HepG2 (cell line): ENCODE measurements at regions not wholly inside any gene's neighbourhood (a gene's known extent, or its start where the extent isn't known, plus 50 kb on each side); places are given as distances from the start of the nearest gene placed in this dataset.

ENCODE experiments used
- ATF5 ChIP-seq: sonication (generic); formaldehyde crosslinking; IDR thresholded peaks from 2 replicates; pipeline ENCODE4 v1.4.0; 2020; ENCODE audit warnings: mild to moderate bottlenecking, low read depth, missing genetic modification reagents
- HDAC2 ChIP-seq: sonication (generic); formaldehyde crosslinking; IDR thresholded peaks from 2 replicates; pipeline ENCODE4 v1.4.0; 2020; ENCODE audit warnings: missing genetic modification reagents
- ISL2 ChIP-seq: sonication (generic); formaldehyde crosslinking; IDR thresholded peaks from 2 replicates; pipeline ENCODE4 v1.5.0; 2020; ENCODE audit warnings: missing genetic modification reagents
- NR2C2 ChIP-seq: sonication (generic); formaldehyde crosslinking; IDR thresholded peaks from 2 replicates; pipeline ENCODE4 v1.4.0; 2020; ENCODE audit warnings: missing genetic modification reagents, mild to moderate bottlenecking, moderate library complexity, borderline replicate concordance
- NR2F1 ChIP-seq, 2 experiments: fragments of 450-650 bp in 1 of 2; formaldehyde crosslinking in 1 of 2; IDR thresholded peaks; 2 replicates each; pipeline versions ENCODE4 v1.5.0 to v1.6.1; 2016 to 2020; ENCODE audit warnings: mild to moderate bottlenecking in 1 of 2, missing compliant biosample characterization in 1 of 2, missing genetic modification reagents in 1 of 2, moderate library complexity in 1 of 2
- PPARG ChIP-seq: conservative IDR thresholded peaks from 2 replicates; pipeline ENCODE4 v1.6.1; 2016; ENCODE audit warnings: missing biosample characterization, missing genetic modification reagents
- RXRA ChIP-seq: sonication (generic); formaldehyde crosslinking; IDR thresholded peaks from 2 replicates; pipeline ENCODE4 v1.5.1; 2020; ENCODE audit warnings: missing genetic modification reagents
- ZMYM3 ChIP-seq: sonication (generic); formaldehyde crosslinking; IDR thresholded peaks from 2 replicates; pipeline ENCODE4 v1.5.1; 2020; ENCODE audit warnings: mild to moderate bottlenecking, missing genetic modification reagents
- ZMYM4 ChIP-seq: sonication (generic); formaldehyde crosslinking; IDR thresholded peaks from 2 replicates; pipeline ENCODE4 v1.8.1; 2023; ENCODE audit warnings: mild to moderate bottlenecking, missing genetic modification reagents
- ZNF292 ChIP-seq: sonication (generic); formaldehyde crosslinking; IDR thresholded peaks from 2 replicates; pipeline ENCODE4 v1.8.1; 2022; ENCODE audit warnings: mild to moderate bottlenecking, low read depth, missing genetic modification reagents, borderline replicate concordance
- ZNF644 ChIP-seq: IDR thresholded peaks from 2 replicates; pipeline ENCODE4 v1.6.1; 2016; ENCODE audit warnings: low read depth
- ZNF709 ChIP-seq: sonication (generic); formaldehyde crosslinking; IDR thresholded peaks from 2 replicates; pipeline ENCODE4 v1.5.0; 2020; ENCODE audit warnings: mild to moderate bottlenecking, missing genetic modification reagents
- ZNF770 ChIP-seq: sonication (generic); formaldehyde crosslinking; IDR thresholded peaks from 2 replicates; pipeline ENCODE4 v1.5.0; 2020; ENCODE audit warnings: mild to moderate bottlenecking, missing genetic modification reagents
- ZNF781 ChIP-seq: sonication (generic); formaldehyde crosslinking; IDR thresholded peaks from 2 replicates; pipeline ENCODE4 v1.5.1; 2020; ENCODE audit warnings: borderline replicate concordance, mild to moderate bottlenecking, missing genetic modification reagents; ENCODE audit errors: not compliant biosample characterization
- ZNF788 ChIP-seq: sonication (generic); formaldehyde crosslinking; IDR thresholded peaks from 2 replicates; pipeline ENCODE4 v1.5.0; 2020; ENCODE audit warnings: mild to moderate bottlenecking, missing genetic modification reagents, borderline replicate concordance
- ZNF879 ChIP-seq: sonication (generic); formaldehyde crosslinking; IDR thresholded peaks from 2 replicates; pipeline ENCODE4 v1.8.1; 2023; ENCODE audit warnings: missing genetic modification reagents
- ZSCAN5A ChIP-seq: sonication (generic); formaldehyde crosslinking; IDR thresholded peaks from 2 replicates; pipeline ENCODE4 v1.8.0; 2022; ENCODE audit warnings: mild to moderate bottlenecking, missing genetic modification reagents, borderline replicate concordance
- TF ChIP-seq, protein P1 (sequence below): sonication (generic); formaldehyde crosslinking; IDR thresholded peaks from 2 replicates; pipeline ENCODE4 v1.4.0; 2020; ENCODE audit warnings: missing genetic modification reagents, borderline replicate concordance
- TF ChIP-seq, protein P2 (sequence below): sonication (generic); formaldehyde crosslinking; IDR thresholded peaks from 2 replicates; pipeline ENCODE4 v1.8.1; 2022; ENCODE audit warnings: mild to moderate bottlenecking, missing genetic modification reagents

DNA sequence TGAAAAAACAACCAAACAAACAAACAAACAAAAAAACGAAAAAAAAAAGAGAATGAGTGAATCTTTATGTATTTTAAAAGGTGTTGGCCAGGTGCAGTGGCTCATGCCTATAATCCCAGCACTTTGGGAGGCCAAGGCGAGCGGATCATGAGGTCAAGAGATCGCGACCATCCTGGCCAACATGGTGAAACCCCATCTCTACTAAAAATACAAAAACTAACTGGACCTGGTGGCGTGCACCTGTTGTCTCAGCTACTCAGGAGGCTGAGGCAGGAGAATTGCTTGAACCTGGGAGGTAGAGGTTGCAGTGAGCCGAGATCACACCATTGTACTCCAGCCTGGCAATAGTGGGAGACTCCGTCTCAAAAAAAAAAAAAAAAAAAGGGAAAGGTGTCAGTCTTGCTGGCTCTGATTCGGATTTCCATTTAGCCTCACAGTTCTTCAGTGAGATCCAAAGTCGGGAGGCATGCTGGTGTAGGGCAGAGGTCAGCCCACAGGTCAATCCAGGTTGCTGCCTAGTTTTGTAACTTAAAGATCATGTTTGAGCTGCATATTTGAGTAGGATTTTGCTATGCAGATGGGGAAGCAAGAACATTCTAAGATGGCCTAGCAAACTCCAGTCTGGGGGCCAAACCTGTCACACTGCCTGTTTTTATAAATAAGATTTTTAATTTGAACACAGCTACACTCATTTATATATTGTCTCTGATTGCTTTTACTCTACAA lies 179.6 kb upstream of the ZNF217 start (continued):
- TF ChIP-seq, protein P1, sequence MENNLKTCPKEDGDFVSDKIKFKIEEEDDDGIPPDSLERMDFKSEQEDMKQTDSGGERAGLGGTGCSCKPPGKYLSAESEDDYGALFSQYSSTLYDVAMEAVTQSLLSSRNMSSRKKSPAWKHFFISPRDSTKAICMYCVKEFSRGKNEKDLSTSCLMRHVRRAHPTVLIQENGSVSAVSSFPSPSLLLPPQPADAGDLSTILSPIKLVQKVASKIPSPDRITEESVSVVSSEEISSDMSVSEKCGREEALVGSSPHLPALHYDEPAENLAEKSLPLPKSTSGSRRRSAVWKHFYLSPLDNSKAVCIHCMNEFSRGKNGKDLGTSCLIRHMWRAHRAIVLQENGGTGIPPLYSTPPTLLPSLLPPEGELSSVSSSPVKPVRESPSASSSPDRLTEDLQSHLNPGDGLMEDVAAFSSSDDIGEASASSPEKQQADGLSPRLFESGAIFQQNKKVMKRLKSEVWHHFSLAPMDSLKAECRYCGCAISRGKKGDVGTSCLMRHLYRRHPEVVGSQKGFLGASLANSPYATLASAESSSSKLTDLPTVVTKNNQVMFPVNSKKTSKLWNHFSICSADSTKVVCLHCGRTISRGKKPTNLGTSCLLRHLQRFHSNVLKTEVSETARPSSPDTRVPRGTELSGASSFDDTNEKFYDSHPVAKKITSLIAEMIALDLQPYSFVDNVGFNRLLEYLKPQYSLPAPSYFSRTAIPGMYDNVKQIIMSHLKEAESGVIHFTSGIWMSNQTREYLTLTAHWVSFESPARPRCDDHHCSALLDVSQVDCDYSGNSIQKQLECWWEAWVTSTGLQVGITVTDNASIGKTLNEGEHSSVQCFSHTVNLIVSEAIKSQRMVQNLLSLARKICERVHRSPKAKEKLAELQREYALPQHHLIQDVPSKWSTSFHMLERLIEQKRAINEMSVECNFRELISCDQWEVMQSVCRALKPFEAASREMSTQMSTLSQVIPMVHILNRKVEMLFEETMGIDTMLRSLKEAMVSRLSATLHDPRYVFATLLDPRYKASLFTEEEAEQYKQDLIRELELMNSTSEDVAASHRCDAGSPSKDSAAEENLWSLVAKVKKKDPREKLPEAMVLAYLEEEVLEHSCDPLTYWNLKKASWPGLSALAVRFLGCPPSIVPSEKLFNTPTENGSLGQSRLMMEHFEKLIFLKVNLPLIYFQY: peak; percentile 62; the same call in 1 of the 2 replicates
- TF ChIP-seq PPARG: peak; percentile 93
- TF ChIP-seq ZSCAN5A: 0 out of 2 replicates have a peak, but pooled peaks have one; percentile 41
- TF ChIP-seq ZNF709 (CRISPR knock-in tag): peak; percentile 28; the same call in 1 of the 2 replicates
- peak; percentile 72 for TF ChIP-seq HDAC2 (CRISPR knock-in tag)
- TF ChIP-seq ZNF292: peak; percentile 75
- peak; percentile 44; the same call in 1 of the 2 replicates for TF ChIP-seq ZNF788
- peak; percentile 92; the same call in 1 of the 2 replicates for TF ChIP-seq RXRA (CRISPR knock-in tag)
- TF ChIP-seq ZMYM3 (CRISPR knock-in tag): peak; percentile 76; the same call in 1 of the 2 replicates
- peak; percentile 78 for TF ChIP-seq NR2C2 (CRISPR knock-in tag)
- peak; percentile 34; the same call in 1 of the 2 replicates for TF ChIP-seq ZNF770 (CRISPR knock-in tag)
- TF ChIP-seq ZNF781 (CRISPR knock-in tag): peak; percentile 52
- peak; percentile 41; the same call in 1 of the 2 replicates for TF ChIP-seq ATF5 (CRISPR knock-in tag)
- peak; percentile 72 to 87; a peak in 3 of 4 replicates for TF ChIP-seq NR2F1 (CRISPR knock-in tag; IDR thresholded peaks at IDR 0.05)
- TF ChIP-seq ZNF644 (CRISPR knock-in tag): 0 out of 2 replicates have a peak, but pooled peaks have one; percentile 15
- TF ChIP-seq ZMYM4 (CRISPR knock-in tag): peak; percentile 71
- peak; percentile 48; the same call in 1 of the 2 replicates for TF ChIP-seq ISL2 (CRISPR knock-in tag)
- TF ChIP-seq, protein P2, sequence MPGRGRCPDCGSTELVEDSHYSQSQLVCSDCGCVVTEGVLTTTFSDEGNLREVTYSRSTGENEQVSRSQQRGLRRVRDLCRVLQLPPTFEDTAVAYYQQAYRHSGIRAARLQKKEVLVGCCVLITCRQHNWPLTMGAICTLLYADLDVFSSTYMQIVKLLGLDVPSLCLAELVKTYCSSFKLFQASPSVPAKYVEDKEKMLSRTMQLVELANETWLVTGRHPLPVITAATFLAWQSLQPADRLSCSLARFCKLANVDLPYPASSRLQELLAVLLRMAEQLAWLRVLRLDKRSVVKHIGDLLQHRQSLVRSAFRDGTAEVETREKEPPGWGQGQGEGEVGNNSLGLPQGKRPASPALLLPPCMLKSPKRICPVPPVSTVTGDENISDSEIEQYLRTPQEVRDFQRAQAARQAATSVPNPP (CRISPR knock-in tag): peak; percentile 46; the same call in 1 of the 2 replicates
- 0 out of 2 replicates have a peak, but pooled peaks have one; percentile 45 for TF ChIP-seq ZNF879 (CRISPR knock-in tag)
